ENCODE measurements at regions not wholly inside any gene's neighbourhood (a gene's known extent, or its start where the extent isn't known, plus 50 kb on each side); places are given as distances from the start of the nearest gene placed in this dataset.
"Not testable (repeated sequence)": the region's sequence is repeated elsewhere in the genome, so short reads cannot be mapped to it uniquely, and the experiment has no call there.

DNA sequence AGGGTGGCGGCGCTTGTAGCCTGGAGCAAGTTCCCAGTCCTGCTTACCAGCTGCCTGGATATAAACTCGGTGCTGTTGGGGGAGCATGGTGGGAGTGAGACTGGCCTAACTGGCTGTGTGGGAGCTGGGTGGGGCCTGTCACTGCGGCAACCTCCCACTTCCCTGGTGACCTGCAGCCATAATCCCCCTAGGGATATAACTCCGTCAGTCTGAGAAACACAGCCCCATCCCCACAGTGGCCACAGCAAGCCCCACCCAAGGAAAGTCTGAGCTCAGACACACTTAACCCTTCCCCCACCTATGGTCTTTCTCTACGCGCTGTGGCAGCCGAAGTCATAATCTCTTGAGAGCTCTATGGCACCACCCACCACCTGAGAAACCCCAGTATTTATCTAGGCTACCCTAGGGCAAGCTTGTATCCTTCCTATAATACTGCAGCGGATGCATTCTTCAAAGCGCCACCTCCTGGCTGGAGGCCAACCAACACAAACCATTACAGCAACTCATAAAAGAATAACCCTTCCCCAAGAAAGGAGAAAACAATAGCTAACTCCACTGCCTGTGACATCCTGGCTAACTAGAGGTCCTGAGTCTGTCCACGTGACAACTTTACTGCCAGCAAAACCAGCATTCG lies 57.4 kb downstream of the ZNF648 start:
- peak in 1 of 2 experiments; percentile 14 for DNase-seq

DNA sequence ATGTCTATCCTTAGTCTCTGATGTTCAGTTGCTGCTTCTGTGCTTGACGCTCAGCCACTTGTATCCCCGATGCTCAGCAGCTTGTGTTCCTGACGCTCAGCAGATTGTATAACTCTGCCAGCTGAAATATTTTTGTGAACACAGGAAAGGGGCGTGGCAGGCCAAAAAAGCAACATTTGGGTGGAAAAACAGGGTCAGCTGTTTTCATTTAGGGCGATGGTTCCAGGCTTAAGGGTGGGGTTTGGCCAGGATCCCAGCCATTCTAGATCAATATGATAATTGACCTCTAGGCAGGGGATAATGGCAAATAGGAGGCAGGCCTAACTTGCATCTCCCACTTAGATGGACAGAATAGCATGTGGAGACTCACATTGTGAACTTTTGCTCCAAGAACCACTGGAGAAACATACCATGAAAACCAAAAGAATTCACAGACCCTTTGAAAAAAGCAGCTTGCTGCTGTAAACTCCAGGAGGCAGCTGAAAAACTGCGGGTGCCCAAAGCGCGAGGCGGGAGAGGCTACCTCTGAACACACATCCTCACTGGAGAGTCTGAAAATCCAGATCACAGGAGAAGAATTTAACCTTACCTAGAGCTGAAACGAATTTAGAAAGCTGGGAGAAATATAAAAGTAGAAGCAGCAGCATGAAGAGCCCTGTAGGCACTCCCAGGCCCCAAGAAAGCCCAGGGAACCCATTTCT lies 58.3 kb downstream of the ZNF648 start:
- no peak for DNase-seq

DNA sequence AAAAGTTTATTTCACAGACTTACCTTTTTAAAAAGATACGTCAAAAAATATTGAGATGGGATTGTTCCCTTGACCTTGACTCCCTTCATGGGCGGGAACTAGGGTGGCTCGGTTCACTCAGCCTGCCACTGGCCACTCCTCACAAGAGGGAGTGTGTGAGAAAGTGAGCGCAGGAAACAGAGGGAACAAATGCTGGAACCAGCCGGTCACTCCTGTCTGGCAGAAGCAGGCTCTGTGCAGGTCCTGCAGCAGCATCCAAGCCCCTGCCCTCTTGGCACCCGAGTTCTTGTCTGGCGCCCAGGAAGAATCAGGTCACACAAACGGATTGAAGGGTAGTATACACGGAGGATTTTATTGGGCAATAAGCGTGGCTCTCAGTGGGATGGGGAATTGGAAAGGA lies 58.9 kb downstream of the ZNF648 start:
- DNase-seq, result no peak

DNA sequence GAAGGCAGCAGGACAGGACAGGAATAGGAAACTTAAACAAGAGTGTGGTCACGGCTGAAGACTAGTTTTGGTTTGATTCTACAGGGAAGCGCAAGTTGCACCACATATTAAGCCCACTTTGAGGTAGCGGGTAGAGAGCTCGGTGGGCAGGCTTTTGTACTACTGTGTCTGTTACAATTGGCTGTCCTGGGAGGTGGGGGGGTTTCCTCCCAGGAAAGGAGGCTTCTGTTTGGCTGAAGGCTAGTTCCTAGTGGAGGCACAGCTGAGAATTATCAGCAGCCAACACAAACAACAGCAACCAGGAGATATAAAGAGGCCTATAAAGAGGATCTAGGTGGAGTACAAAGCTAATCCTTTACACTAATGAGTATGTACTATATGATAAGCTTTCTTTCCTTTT lies 62.7 kb downstream of the ZNF648 start:
- DNase-seq, result no peak

DNA sequence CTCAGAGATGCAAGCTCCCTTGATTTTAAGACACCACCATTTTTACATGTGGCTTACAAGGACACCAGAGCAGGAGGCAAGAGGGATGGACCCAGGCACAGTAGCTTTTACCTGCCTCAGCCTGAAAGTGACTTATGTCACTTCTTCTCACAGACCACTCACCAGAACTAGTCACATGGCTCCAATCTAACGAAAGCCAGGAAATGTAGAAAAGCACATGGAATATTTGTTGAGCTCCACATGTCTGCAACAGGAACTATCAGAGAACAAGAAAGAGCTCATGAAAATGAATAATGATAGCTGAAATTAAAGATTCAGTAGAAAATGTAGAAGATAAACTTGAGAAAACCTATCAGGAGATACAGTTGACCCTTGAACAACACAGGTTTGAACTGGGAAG lies 69.4 kb downstream of the ZNF648 start:
- no peak for DNase-seq

DNA sequence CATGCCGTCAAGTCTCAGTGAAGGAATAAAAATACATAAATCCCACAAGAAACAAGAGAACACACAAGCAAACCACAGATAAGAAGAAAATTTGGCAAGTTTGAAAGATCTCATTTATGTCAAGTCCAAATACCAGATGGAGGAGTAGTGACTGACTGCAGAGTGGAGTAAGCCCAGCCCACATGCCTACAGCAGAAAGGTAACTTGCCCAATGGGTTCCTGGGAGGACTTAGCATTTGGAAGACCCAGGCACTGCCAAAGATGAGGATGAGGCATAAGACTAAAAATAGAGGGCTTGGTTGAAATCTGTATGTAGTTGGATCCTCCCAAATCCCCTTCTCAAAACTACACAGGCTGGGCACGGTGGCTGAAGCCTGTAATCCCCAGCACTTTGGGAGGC lies 70.8 kb downstream of the ZNF648 start:
- no peak for DNase-seq

DNA sequence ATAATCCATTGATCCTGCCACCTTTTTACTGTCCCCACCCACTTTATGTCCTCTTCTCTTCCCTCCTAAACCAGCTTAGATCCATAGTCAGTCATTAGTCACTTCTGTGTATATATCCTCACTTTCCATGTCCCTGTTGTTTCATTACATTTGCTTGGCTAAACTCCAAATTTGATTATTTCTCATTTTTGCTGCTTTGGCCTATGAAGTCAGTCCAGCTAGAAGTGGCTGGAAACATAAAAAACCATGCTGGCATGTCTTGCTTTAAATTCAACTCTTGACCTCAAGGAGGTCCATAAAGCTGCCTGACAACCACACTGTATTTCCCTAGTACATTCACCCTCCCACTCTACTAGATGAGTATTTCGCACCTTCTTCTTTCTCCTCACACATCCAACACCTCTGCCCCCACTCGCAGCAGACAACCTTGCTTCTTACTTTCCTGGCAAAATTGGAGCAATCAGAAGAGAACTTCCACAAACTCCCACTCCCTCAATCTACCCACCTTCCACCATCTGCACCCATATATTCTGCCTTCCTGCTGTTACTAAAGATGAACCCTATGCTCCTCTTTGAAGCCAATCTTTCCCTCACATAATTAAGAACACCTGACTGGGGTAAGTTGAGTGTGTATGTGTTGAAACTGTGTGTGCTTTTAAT lies 72.1 kb downstream of the ZNF648 start:
- no peak for DNase-seq

DNA sequence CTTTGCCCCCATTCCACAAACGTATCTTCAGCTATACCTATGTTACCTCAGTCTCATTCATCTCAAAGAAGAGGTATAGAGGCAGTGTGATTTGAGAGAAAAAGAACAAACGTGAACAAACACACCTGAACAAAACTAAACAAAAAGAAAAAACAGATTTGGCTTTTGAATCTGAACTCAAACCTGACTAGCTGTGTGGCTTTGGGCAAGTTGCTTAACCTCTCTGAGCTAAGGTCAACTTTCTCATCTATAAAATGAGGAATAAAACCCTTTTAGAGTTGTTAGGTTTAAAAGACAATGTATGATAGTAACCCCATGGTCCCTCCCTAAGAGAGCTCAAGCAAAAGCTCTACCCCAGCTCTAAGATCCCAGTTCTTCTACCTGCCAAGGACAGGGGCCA lies 73.5 kb downstream of the ZNF648 start:
- DNase-seq, result no peak

DNA sequence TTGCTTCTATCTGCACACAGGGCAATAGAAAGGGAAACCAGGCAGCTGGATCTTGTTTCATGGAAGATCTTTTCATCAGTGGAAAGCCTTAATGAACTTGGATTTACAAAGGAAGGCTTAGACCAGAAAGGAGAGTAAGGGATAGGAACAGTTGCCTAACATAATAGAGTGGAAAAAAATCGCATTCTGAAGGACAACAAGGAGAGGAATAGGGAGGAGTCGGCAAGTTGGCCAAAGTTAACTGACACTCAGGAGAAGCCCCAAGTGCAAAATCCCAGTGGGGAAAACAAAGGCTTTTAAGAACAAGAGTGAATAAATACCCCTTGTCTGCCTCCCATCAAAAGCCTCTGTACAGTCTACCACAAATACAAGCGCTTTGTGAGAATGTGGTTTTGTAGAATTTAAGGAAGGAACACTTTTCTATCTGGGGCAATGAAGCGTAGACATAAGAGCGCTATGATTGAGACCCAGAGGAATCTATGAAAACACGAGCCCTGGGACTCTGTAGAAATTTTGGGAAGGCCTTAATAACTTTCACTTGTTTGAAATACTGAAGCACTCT lies 74.1 kb downstream of the ZNF648 start:
- DNase-seq, result no peak

DNA sequence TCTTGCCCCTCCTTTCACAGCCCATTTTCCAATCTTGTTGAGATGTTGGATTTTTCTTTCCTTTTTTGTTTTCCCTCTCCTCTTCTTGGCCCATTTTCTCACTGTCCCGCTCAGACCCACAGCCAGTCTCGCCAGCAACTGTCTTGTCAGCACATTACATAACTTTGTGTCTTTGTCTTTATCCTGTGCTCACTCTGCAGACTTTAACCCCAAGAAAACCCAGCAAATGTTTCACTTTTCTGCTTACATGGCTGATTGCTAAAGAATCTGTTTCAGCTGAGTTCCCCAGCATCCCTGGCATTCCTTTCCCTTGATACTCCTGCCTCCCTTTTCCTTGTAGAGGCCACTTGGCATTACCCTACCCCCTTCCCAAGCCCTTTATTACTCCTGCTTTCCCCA lies 74.6 kb downstream of the ZNF648 start:
- no peak for DNase-seq

DNA sequence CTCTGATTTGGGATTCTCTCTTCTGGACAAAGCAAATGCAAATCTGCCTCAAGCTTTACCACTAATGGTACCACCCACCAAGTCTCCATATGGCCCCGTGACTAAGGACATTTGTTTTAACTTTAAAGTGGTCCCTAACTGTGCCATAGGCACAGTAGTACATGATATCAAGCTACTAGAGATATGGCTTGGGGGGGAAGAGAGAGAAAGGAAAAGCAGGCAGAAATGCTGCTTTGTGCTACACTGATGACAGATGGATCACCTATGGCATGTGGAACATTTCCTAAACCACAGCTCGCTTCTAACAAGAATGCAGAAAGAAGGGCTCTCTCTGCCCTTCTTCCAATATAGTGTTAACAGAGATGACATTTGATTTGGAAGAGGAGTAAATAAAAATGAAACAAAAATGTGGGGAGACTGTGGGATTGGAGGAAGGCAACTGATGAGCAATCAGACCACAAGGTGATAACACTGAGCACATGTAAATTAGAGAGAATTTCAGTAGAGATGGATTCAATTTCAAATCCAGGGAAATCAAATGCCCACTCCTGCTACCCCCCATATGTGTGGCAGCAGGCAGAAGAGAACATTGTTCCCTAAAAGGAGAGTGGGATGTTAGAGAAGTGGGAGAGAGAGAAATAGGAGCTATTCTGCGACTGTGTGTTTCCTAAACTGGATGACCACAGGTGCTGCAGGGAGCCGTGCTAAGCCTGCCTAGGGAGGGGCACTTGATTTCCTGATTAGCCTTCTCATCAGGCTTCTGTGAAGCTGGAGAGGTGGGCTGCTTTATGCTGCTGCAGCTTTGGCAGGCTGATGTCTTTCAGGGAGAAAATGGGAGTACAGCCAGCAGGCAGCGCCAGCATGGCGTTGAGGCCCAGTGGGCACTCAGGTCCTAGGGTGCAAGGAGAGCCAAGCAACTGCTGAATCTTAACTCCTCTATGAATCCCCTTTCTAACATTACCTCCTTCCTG lies 75.3 kb downstream of the ZNF648 start:
- DNase-seq, result no peak

DNA sequence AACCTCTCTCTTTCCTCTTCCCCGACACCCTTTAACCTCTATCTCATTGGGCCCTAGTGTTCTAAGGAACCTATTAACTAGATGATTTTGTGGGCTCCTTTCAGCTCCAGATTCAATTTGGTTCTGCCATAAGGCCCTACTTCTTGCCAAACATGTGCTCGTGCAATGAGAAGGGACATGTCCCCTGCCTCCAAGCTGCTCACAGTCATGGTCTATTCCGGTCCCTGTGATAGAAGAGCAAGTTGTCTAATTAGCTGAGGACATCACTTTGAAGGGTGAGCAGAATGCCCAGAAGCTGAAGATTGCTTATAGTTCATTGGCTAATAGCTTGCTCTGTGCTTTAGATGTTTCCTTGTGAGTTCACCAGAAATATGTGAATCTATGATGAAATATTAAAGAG lies 76.2 kb downstream of the ZNF648 start:
- no peak for DNase-seq

DNA sequence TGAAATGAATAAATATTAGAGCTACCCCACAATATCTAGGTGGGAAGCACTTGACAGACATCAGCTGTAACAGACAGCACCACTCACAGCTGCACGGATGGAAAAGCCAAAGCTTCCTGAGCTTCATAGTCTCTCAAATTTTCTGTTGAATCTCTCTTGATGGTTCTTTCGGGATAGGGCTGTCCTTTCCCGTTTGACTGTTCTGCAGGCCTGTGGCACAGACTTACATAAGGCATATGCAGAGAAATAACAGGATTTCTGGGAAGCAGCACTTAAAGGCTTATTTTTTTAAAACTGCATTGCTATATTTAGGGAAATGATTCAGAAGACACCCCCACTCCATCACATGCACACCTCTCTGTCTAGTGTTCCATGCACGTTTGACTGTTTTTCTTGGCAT lies 77.5 kb downstream of the ZNF648 start:
- no peak for DNase-seq

DNA sequence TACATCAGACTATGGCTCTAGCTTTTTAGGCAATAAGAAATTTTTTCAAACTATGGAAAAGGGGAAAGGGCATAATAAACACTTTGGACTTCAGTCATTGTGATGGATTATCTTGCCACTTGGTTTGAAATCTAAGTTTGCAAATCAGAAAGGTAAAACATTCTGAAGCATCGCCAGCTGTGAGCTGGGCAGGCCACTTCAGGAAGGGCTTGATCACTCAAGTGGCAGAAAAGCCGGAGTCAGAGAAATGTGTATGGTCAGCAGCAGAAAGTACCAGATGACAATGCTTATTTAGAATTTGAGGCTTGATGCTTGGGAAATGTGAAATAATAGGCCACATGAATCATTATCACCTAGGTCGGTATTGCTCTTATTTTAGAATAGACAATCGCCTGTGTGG lies 79.7 kb downstream of the ZNF648 start:
- DNase-seq, result no peak

DNA sequence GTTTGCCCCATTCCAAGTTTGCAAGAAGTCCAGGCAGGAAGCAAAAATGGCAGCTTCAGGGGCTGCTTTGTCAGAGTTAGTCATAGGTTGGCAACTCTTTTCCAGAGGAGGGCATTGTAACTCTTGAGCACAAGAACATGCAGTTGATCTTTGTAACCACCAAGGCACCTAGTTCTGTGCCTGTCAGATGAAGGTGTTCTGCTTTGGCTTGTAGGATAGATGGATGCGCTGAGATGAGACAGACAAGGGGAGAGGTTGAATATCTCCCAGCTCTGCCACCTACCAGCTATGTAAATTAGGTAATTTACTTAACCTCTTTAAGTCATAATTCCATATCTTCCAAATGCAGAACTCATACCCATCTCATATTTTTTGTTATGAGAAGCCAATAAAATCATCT lies 89.3 kb downstream of the ZNF648 start:
- no peak for DNase-seq

DNA sequence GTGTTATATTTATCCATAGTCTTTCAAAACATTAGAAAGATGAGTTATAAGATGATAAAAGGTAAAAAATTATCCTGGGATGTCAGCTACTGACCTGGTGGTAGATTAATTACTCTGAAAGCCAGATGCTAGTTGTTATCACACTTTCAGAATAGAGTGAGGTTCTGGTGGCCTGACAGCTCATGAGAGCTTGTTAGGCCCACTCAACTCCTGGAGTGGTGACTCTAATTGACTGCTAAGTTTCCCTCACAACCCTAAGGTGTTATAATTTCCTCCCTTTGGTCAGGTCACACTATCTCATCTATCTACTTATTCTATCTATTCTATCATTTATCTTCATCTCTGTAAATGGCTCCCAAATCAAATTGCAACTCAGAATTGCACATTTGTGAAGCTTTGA lies 90.1 kb downstream of the ZNF648 start:
- no peak for DNase-seq

DNA sequence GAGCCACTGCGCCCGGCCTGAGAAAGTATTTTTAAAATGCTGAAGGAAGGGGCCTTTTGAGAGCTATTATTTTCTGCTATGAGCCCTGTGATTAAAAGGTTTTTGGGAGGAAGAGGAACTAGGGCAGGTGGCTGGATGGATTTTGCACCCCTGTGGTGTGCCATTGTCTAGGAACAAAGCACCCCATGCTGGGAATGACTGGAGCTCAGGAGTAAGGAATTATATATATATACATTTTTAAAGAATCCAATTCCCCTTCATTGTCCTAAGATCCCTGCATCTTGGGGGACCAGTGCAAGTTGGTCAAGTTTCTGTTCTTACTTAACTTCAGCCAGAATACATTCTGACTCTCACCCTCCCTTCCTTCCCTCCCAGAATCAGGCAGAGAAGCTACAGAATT lies 91.6 kb downstream of the ZNF648 start:
- no peak for DNase-seq

DNA sequence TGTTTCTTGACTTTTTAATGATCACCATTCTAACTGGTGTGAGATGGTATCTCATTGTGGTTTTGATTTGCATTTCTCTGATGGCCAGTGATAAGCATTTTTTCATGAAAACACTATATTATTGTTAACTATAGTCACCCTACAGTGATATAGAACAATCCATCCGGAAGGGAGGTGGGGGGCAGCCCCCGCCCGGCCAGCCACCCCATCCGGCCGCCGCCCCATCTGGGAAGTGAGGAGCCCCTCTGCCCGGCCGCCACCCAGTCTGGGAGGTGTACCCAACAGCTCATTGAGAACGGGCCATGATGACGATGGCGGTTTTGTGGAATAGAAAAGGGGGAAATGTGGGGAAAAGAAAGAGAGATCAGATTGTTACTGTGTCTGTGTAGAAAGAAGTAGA lies 106.8 kb downstream of the ZNF648 start:
- not testable (repeated sequence) for DNase-seq

DNA sequence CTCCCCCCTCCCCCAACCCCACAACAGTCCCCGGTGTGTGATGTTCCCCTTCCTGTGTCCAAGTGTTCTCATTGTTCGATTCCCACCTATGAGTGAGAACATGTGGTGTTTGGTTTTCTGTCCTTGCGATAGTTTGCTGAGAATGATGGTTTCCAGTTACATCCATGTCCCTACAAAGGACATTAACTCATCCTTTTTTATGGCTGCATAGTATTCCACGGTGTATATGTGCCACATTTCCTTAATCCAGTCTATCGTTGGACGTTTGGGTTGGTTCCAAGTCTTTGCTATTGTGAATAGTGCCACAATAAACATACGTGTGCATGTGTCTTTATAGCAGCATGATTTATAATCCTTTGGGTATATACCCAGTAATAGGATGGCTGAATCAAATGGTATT lies 107.3 kb downstream of the ZNF648 start:
- not testable (repeated sequence) for DNase-seq

DNA sequence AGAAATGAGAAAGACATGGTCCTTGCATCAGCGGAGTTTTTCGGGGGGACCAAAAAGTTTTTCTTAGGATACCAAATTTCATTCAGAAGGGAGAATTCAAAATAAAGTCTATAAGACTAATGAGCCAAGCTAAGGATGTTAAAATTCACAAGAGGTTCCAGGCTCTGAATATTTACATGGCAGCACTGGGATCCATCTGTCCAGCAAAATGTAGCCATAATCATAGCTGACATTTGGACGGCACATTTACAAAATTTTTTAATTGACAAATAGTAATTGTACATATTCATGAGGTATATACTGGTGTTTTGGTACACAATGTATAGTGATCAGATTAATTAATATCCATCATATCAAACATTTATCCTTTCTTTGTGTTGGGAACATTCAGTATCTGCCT lies 107.9 kb downstream of the ZNF648 start:
- no peak for DNase-seq

DNA sequence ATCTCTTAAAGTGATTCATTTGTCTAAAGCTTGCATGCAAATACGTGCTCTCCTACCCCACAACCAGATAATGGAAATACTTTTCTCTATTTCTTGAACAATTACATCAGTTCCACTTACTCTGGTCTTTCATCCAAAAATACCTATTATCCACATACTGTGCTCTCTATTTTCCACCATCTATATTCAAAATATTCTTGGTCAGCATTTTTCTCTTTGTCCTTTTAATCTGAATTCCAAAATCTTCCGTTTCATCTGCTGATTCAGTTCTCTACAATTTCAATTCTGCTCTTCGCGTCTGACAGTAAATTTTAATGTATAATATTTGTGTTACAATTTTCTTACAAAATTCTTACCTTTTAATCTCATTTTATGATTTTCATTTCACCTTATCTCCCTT lies 110.3 kb downstream of the ZNF648 start:
- no peak for DNase-seq

DNA sequence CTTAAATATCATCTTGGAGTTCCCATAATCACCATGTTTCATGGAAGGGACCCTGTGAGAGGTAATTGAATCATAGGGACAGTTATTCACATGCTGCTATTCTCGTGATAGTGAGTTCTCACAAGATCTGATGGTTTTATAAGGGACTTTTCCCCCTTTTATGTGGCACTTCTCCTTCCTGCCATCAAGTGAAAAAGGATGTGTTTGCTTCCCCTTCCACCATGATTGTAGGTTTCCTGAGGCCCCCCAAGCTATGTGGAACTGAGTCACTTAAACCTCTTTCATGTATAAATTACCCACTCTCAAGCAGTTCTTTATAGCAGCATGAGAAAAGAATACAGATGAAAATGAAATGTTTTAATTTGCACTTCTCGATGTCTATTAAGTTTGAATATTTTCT lies 112.0 kb downstream of the ZNF648 start:
- no peak for DNase-seq

DNA sequence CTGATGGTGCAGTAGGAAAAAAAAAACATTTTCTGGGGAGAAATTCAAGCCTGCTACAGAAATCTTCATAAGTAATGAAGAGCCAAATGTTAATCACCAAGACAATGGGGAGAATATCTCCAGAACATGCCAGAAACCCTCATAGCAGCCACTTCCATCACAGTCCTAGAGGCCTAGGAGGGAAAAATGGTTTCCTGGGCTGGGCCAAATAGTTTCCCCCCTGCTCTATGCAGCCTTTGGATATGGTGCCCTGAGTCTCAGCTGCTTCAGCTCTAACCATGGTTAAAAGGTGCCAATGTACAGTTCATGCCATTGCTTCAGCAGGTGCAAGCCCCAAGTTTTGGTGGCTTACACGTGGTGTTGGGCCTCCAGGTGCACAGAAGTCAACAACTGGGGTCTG lies 113.1 kb downstream of the ZNF648 start:
- no peak for DNase-seq

All from NCI-H526 (cell line).